IMR-90 (cell line): ENCODE measurements at regions not wholly inside any gene's neighbourhood (a gene's known extent, or its start where the extent isn't known, plus 50 kb on each side); places are given as distances from the start of the nearest gene placed in this dataset.

Experiments
- BHLHE40 ChIP-seq: fragments of 150-350 bp; IDR thresholded peaks from 2 replicates; pipeline ENCODE4 v1.6.1; 2016; ENCODE audit warnings: mild to moderate bottlenecking, low read depth, low read length
- CEBPB ChIP-seq: IDR thresholded peaks from 2 replicates; pipeline ENCODE4 v1.6.1; 2012; ENCODE audit warnings: low read depth, low read length, improper control_type of control experiment
- CHD1 ChIP-seq: IDR thresholded peaks from 2 replicates; pipeline ENCODE4 v1.6.1; 2012; ENCODE audit warnings: low read depth, low read length, improper control_type of control experiment
- CTCF ChIP-seq: conservative IDR thresholded peaks from 2 replicates; pipeline ENCODE4 v1.5.1; 2012; ENCODE audit warnings: mild to moderate bottlenecking, low read depth, low read length, improper control_type of control experiment
- ELK1 ChIP-seq: fragments of 150-350 bp; IDR thresholded peaks from 2 replicates; pipeline ENCODE4 v1.6.1; 2016; ENCODE audit warnings: low read depth, mild to moderate bottlenecking, low read length, moderate library complexity, borderline replicate concordance
- FOS ChIP-seq: fragments of 150-350 bp; IDR thresholded peaks from 2 replicates; pipeline ENCODE4 v1.6.1; 2016; ENCODE audit warnings: low read depth, low read length
- MAFK ChIP-seq: IDR thresholded peaks from 2 replicates; pipeline ENCODE4 v1.6.1; 2012; ENCODE audit warnings: low read depth, low read length, improper control_type of control experiment
- MAZ ChIP-seq: IDR thresholded peaks from 2 replicates; pipeline ENCODE4 v1.6.1; 2012; ENCODE audit warnings: low read depth, mild to moderate bottlenecking, low read length, improper control_type of control experiment, moderate library complexity, borderline replicate concordance
- NFE2L2 ChIP-seq: fragments of 150-350 bp; IDR thresholded peaks from 2 replicates; pipeline ENCODE4 v1.6.1; 2016; ENCODE audit warnings: low read depth, mild to moderate bottlenecking, low read length
- POLR2A ChIP-seq: IDR thresholded peaks from 2 replicates; pipeline ENCODE4 v1.6.1; 2012; ENCODE audit warnings: mild to moderate bottlenecking, low read depth, low read length
- RAD21 ChIP-seq: IDR thresholded peaks from 2 replicates; pipeline ENCODE4 v1.6.1; 2012; ENCODE audit warnings: low read length, improper control_type of control experiment
- RCOR1 ChIP-seq: IDR thresholded peaks from 2 replicates; pipeline ENCODE4 v1.6.1; 2012; ENCODE audit warnings: mild to moderate bottlenecking, low read length, improper control_type of control experiment; ENCODE audit not compliant: insufficient replicate concordance
- SMC3 ChIP-seq: fragments of 150-350 bp; IDR thresholded peaks from 2 replicates; pipeline ENCODE4 v1.6.1; 2016; ENCODE audit warnings: low read depth, mild to moderate bottlenecking, antibody characterized with exemption, low read length, moderate library complexity
- USF2 ChIP-seq: fragments of 150-350 bp; IDR thresholded peaks from 2 replicates; pipeline ENCODE4 v1.6.1; 2017; ENCODE audit warnings: mild to moderate bottlenecking, antibody characterized with exemption, low read length, low read depth

GRCh38 chr12:91566328-91567099 lies 383.9 kb upstream of the DCN start:
- TF ChIP-seq CTCF (no peak), POLR2A (no peak), MAFK (no peak), MAZ (no peak), CHD1 (no peak), ELK1 (no peak), RCOR1 (no peak), RAD21 (no peak), SMC3 (no peak), CEBPB (no peak), NFE2L2 (no peak), FOS (no peak), USF2 (no peak), BHLHE40 (no peak)
